ENCODE measurements at regions not wholly inside any gene's neighbourhood (a gene's known extent, or its start where the extent isn't known, plus 50 kb on each side); places are given as distances from the start of the nearest gene placed in this dataset.
A peak's percentile ranks its signal among the peaks of the same experiment; 100 is the strongest.
"Not testable (repeated sequence)": the region's sequence is repeated elsewhere in the genome, so short reads cannot be mapped to it uniquely, and the experiment has no call there.

DNA sequence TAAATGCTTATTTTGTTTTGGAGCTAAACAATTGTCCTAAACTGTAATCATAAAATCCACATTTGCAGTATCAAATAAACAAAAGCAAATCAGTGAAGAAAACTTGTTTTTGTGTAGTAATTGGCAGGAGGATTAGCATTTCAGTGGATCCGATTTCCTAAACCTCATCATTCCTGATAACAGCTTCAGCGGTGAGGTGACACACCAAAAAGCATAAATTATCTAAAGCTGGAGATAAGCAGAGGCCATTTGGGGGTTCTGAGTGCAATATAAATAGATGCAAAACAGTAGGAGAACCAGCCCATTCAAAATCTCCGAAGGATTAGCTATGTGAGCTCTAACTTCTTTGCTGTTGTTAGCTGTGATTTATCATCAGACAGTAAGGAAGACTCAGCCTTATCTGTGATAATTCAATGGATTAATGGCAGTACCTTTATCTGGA is 235.8 kb downstream of the EPHA7 start:
- no peak for DNase-seq (ENCODE audit: low spot score)

DNA sequence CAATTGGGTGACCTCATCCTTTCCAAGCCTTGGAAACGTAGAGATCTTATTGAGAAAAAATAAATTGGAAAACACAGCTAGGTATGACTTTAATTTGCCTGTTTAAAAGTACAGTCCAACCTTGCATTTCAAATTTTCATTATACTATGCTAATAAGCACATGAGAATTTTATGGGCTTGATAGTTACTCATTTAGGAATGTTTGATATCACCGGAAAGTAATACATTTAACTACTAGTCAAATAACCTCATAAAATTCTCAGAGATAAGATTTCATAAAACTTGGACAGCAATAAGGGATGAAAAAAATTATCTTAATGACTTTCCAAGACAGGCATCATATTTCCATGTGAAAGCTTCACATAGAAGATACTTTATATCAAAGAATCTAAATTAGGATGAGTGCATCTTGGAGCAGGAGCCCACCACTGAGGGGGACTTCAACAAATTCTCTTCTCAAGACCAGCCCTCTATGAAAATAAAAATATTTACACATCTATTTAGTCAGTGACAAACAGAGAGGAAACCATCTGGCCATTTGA is 236.3 kb downstream of the EPHA7 start:
- DNase-seq (ENCODE audit: low spot score) = no peak

DNA sequence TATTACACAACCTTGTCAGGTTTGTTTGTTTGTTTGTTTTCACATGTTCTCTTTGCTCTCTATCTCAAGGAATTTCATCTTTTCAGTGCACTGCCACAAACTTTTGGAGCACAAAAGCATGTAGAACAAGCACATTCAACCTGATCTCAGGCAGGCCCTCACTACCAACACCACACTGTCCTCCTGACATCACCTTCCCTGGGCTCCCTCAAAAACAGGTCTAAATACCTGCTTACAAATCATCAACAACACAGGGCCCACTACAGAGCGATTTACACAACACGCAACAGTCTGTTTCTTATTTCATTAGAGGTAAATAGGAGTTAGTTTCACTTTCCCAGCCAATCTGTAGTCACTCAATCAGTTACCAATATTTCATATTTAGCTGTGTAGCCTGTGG is 241.4 kb downstream of the EPHA7 start:
- no peak for DNase-seq (ENCODE audit: low spot score)

DNA sequence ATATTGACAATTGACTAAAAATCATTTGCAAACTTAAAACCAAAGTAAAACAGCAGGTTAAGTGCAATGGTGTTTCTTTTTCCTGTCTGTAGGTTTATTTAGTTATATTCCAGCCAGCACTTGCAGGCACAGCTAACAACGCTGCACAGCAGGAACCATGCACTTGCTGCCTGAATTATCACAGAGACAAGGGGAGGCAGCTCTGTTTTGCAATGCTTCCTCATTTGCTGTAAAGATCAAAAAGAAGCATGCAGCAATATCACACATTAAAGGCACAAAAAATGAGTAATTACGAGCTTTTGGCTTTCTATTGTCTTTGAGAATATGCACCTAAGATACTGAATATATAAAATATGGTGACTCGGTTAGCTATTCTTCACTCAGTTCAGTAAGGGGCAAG is 241.9 kb downstream of the EPHA7 start:
- no peak for DNase-seq (ENCODE audit: low spot score)

DNA sequence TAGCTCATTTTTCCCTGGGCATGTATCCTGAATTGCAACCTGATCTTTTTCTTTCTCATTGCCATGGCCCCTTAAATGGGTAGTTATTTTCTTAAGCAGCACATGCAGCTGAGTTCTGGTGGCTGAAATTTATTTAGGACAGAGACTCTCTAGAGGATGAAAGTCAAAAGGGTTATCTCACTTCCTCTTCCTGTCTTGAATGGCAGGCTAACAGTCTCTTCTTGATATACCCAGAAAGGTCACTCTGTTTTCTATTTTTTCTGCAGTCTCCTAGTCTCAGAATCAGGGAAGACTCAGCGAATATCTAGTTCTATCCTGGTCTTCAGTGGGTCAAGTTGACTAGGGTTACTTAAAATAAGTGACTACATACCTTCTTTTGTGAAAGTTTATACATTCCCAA is 243.3 kb downstream of the EPHA7 start:
- no peak for DNase-seq (ENCODE audit: low spot score)

DNA sequence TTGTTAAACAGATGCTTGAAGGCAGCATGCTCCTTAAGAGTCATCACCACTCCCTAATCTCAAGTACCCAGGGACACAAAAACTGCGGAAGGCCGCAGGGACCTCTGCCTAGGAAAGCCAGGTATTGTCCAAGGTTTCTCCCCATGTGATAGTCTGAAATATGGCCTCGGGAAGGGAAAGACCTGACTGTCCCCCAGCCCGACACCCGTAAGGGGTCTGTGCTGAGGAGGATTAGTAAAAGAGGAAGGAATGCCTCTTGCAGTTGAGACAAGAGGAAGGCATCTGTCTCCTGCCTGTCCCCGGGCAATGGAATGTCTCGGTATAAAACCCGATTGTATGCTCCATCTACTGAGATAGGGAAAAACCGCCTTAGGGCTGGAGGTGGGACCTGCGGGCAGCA is 245.8 kb downstream of the EPHA7 start:
- not testable (repeated sequence) for DNase-seq (ENCODE audit: low spot score)

DNA sequence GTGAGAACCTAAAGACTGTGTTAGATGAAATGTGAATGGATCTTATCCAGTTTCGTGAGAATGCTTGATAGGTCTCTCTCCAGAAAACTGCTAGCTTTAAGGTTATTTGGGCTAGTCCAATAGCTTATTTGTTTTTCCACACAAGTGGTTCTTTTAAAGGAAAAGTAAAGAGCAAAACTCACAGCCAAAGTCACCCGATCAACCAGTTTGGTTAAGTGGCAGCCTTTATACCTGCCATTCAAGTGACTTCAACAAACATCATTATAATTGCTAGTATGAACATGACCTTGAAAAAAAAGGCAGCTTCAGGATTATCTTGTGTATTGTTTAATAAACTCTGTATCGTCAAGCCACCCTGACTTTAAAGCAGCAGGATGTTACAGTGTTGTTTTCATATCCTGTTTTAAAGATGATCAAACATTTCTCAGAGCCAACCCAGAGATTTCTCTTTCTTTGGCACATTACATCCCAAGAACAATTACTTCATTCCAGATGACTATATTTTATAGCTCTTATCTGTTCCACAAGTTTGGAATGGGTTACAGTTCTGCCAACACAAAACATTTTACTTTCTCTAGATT is 253.4 kb downstream of the EPHA7 start:
- no peak for DNase-seq (ENCODE audit: low spot score)

DNA sequence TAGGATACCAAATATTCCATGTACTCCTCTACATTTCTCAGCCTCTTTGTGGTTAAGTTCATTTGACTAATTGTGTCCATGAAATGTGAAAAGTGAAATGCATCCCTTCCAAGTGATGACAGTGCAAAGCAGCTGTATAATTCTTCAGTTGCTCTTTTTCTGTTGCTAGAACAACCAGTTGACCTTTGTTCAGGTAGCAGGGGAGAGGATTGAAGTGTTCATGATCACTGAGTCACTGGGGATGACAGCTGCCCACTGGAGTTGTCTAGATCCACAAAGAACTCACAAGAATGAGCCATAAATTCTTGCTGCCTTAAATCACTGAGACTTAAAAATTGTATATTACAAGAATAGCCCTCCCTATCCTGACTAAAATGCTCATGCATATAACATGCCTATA is 254.6 kb downstream of the EPHA7 start:
- no peak for DNase-seq (ENCODE audit: low spot score)

DNA sequence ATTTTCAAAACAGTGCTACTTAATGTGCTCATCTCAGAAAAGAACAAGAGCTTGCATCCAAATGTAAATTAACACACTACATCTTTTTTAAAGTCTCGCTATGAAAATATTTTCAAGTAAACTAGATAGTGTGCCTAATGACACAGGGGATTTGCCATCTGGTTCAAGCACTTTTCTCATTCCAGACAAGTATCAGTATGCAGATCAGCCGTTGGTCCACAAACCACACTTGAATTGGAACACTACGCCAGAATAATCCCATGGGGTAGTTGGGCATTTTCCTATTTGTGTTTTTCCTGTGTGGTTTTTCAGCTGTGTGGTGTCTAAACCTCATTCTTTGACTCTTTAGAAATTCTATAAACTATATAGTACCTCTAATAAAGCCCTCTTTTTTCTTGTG is 256.2 kb downstream of the EPHA7 start:
- DNase-seq (ENCODE audit: low spot score) = no peak

DNA sequence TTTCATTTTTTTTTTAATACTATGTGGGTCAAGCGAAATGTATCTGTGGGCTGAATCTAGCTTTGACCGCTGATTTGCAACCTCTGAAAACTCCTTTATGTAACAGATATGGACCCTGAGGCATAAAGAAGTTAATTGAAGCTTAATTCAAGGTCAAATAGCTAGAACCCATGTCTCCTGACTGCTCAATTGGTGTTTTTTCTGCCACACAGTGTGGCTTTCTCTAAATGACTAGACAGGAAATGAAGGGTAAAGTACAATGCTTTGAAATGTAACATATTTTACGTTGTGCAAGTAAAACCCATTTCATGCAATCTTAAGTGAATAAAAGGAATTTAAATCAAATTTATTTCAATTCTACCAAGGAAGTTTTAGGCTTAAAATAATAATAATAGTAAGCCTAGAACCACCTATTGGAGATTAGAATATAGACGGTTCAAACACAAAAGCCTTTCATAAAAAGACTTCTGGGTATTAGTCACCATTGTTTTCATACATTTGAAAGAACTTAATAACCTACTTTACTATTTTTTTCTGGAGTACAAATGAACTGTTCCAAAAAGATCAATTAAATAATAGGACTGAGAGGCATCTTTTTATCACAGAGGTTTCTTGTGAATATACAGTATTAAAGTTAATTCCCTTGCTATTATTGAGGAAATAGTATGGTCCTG is 279.8 kb downstream of the EPHA7 start:
- no peak for DNase-seq (ENCODE audit: low spot score)

DNA sequence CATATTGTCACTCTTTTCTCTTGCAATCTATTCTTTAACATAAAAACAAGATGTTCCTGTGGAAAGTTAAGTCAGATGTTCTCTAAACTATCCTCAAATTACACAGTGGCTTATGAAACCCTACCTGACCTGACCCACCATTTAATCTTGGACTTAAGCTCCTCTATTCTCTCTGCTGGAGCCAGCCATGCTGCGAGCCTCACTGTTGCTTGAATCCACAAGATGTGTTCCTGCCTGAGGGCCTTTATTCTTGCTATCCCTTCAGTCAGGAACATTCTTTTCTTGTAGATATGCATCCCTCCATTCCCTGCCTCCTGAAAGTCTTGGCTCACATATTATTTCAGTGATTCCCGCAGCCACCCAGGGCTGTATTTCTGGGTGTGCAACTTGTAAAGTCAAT is 283.2 kb downstream of the EPHA7 start:
- peak; percentile 3 for DNase-seq (ENCODE audit: low spot score)

DNA sequence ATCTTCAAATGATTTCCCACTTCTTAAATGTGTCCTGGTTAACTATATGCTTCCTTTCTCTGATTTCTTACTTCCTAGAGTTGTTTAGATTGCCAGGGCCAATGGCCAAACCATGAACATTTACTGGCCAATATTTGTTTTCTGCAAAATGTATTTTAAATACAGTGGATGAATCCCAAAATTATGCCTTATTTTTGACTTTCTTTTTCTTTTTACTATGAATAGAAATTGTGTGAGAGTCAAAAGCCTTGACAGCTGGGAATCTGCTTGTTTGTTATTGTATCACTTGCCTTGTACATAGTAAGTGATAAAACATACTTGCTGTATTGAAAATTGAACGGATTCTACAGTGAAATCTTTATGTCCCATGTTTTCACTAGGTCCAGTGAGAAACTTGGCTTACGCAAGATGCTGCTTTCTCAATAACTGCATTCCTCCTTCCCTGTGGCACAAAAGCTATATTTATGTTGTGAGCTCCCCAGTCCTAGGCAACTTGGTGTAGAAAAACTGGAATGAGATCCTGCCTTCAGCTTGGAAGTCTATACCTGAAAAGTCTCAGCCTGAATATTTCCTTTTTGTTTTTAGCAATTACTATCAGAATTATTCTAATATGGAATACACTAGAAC is 295.2 kb downstream of the EPHA7 start:
- no peak for DNase-seq (ENCODE audit: low spot score)

DNA sequence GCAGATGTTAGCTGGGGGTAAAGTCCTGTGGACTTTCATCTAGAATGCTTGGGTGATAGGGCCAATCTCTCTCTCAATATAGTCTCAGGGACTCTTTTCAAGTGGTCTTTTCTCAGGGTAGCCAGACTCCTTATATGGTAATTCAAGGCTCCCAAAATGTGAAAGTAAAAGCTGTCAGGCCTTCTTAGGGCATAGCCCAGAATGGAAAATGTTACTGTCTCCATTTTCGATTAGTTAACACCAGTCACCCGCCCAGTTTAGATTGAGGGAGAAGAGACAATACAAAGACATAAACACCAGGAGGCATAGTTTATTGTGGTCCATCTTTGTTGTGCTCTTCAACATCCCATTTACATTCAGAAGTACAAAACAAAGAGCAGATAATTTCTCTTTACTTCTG is 295.8 kb downstream of the EPHA7 start:
- DNase-seq (ENCODE audit: low spot score) = no peak

DNA sequence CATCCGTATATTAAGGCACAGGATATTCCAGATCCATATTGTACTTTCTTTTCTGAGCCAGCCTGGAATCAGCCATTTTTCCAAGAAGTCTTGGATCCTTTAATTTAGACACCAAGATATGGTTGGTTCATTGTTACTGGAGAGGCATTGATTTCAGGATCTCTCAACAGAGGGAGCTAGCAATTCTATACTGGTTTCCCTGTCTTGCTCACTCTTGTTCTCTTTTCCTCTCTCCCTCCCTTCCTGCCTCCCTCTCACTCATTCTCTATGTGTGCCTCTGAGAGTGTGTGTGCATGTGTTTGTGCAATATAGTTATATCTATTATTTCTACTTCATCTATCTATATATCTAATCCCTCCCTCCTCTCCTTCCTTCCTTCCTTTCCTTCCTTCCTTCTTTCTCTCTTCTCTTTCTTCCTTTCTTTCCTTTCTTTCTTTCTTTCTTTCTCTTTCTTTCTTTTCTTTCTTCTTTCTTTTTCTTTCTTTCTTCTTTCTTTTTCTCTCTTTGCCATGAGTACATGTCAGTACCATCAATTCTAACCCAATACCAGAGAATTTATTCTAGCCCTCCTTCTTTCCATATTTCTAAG is 299.1 kb downstream of the EPHA7 start:
- DNase-seq (ENCODE audit: low spot score) = peak; percentile 8

DNA sequence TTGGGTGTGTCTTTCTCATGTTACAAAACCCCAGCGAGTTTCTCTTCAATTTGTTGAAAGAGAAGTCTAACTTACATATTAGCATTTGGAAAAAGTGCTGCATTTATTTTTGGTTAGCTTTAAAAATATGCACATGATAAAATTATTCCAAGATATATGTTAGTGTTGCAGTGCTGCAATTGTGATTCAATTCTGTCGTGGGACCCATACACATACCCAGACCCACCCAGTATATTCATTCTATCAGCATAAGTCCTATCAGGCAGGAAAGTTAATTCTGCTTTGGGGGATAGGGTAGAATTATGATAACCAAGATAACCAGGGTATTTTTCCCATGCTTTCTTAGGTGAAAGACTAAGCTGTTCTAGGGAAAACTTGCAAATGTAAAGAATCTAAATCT is 313.5 kb downstream of the EPHA7 start:
- no peak for DNase-seq (ENCODE audit: low spot score)

DNA sequence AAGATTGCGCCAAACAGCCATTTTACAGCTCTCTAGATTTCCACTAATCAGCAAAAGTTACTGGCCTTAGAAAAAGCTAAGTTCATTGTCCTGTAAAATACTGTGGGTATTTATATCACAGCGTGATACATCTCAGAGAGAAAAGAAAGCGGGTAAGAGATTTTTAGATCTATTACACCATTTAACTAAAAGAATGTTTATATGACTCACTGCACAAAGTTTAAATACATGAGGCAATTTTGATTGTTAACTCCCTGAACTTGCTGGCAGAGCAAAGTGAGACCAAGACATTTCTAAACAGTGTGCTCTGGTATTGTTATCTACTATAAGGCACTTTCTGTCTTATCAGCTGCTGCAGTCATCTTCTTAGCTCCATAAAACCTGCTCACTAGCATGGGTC is 314.3 kb downstream of the EPHA7 start:
- DNase-seq (ENCODE audit: low spot score) = no peak

DNA sequence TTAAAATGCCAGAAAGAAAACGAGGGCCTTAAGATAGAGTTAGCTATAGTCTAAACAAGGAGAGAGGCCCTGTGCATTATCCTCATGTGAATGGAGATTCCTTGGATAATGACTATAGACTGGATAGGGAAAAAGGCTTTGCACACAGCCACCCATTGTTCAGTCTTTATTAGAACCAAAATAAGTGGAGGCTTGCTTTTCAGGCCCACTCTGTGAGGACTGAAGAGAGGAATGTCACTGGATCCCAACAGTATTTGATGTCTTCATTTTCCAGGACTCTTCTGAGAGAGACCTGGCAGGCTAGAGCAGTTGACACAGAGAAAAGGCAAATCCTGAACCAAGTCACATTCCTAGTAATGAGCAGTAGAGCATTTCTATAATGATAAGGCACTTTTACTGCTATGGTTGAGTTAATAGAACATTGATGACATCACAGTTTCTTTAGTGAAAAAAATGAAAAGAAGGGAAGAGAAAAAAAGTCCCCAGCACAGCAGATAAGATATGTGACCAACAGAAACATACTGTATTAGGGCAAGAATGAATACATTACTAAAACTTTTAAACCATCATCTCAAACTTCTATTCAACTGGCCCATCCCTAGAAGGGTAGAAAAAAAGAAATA is 315.1 kb downstream of the EPHA7 start:
- DNase-seq (ENCODE audit: low spot score) = no peak

DNA sequence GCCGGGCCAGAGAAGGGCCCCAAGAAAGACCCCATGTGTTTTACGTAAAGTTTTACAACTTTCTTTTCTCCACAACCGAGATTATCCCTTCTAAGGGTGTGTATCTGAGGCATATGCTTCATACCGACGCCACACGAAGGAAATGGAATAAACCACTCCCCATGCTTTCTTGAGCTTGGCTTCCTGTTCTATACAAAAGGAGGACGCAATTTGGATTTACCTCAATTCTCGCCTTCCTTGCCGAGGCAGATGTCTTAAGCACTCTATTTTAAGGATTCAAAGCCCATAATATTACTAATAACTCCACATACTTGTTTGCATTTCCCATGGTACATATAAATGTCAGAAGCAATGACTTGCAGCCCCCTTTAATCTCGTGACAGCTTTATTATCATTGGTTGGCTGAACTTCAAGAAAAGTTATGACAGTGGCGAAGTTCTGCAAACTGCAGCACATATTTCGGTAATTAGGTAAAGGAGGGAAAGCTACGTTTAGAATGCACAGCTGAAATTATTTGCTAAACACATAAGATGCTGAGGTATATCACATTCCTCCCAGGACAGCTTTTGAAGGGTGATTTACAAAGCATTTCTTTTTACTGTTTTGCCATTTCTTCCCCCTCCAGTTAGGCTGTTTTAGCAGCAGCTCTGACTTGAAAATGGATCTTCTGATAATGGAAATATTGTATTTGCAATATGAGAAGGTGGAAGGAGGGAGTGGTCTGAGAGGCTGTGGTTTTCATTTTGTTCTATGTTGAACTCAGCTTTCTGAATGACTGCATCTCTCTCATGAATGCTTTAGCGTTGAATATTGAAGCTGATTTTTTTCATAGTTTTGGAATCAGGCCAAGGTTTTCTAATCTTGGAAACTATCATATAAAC is 330.5 kb downstream of the EPHA7 start:
- DNase-seq (ENCODE audit: low spot score) = no peak

DNA sequence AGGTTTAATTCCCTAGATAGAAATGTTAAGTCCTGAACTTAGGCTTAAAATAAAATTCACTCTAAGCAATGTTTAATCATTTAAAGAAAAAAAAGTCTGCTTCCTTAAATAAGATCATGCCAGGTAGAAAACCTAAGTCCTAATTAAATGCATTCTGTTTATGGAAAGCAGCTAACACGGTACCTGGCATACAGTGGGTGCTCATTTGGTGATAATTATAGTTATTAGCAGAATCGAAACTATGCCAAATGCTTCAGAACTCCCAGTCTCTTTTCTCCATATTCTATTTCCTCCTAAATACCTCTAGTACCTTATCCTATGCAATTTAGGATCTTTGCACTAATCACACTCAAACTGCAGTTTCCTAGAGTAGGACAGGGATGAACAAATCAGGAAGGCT is 331.8 kb downstream of the EPHA7 start:
- no peak for DNase-seq (ENCODE audit: low spot score)

DNA sequence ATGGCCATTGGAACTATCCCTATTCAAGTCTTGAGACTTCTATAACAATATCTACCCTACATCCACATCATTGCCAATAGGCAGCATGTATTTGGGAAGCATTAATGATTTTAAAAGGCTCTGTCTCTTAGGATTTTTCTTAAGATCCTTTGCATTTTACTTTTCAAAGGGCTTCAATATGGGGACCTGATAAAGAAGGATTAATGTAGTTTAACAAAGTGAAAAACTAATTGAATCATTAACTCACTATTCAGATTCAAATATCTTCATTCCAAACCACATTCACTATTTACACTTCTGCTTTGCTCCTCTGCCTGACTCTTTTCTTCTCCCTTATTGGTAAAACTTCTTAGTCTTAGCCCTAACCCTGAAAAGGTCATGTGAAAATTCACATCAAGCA is 333.0 kb downstream of the EPHA7 start:
- DNase-seq (ENCODE audit: low spot score) = no peak

DNA sequence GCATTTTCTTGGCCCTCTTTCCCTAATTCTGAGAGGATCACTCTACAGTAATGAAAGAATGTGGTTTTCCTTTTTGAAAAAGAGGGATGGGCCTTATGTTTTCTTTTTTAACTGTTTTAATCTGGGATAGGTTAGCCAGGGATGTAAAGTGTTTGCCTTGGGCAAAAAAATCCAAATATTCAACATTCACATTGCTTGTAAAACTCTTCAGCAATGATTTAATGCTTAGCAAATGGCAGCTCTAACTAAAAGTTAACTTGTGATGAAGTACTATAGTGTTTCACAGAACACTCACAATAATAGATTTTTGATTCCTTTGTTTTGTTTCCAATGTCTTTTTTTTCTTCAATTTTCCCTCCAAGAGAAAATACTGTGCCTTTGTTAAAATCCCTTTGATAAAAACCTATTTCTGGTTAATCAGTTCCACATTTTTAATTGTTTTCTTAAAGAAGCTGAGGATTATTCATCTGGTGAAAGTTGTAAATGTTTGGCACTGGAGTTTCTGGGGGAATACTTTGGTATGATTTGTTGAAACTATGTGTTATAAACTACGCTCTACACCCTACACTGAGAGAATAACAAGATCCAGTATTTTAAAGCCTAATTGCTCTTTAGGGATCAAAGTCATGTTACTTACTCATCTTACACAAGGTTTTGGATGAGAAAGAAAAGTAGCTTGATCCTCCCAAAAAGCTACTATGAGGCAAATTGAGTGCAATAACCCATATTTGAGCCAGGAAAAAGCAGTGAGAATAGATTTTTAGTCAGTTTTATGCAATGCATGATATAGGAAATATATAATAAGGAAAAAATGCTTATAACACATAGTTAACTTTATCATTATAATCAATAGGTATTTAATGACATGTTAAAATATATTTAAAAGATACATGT is 335.8 kb downstream of the EPHA7 start:
- no peak for DNase-seq (ENCODE audit: low spot score)
